ENCODE measurements at regions not wholly inside any gene's neighbourhood (a gene's known extent, or its start where the extent isn't known, plus 50 kb on each side); places are given as distances from the start of the nearest gene placed in this dataset.

GRCh38 chr2:167480232-167480985, 592.1 kb downstream of the XIRP2 start:
- no peak overlapping the region for H3K9ac ChIP-seq
- CTCF ChIA-PET, result no interaction called here
- POLR2A ChIA-PET, result no interaction called here
- no peak overlapping the region for H3K4me3 ChIP-seq (ENCODE audit: low read depth in 2 of 2, low read length in 1 of 2)
- 0 out of 2 replicates have a peak overlapping the region, but pooled peaks have one; percentile 6 for H2AFZ ChIP-seq (ENCODE audit: low read depth)
- WGBS (ENCODE audit: low lambda C conversion rate), result 73% methylated on average over 6 of the region's 6 CpGs
- no peaks in the 10 kb centered on the region for H3K27me3 ChIP-seq (ENCODE audit: insufficient read depth)
- H3K36me3 ChIP-seq (replicated peaks in 1 of 2; ENCODE audit: control insufficient read depth in 1 of 2, insufficient read depth in 2 of 2, low read length in 1 of 2), result no peaks in the 10 kb centered on the region
- no peaks in the 10 kb centered on the region for H3K79me2 ChIP-seq (ENCODE audit: insufficient read depth)
- TF ChIP-seq EP300 (IDR thresholded peaks at IDR 0.05; ENCODE audit: borderline replicate concordance in 1 of 2, low read depth in 1 of 2, low read length in 1 of 2) (no peak), MEF2A (IDR thresholded peaks at IDR 0.05; ENCODE audit: borderline replicate concordance, low read depth) (no peak), GABPA (IDR thresholded peaks at IDR 0.05; ENCODE audit: low read depth) (no peak), USF1 (IDR thresholded peaks at IDR 0.05; ENCODE audit: borderline replicate concordance, low read depth) (no peak), EZH2phosphoT487 (IDR thresholded peaks at IDR 0.05; ENCODE audit: borderline replicate concordance, low read depth) (no peak), RFX5 (IDR thresholded peaks at IDR 0.05; ENCODE audit: low read length) (no peak)
- DNase-seq, result no peak
- H4K20me1 ChIP-seq (ENCODE audit: insufficient read depth), result no peaks in the 10 kb centered on the region
- no peak overlapping the region for H3K4me2 ChIP-seq
- H3K9me2 ChIP-seq, result no peaks in the 10 kb centered on the region
- H3K4me1 ChIP-seq (ENCODE audit: control insufficient read depth in 1 of 2, insufficient read depth in 2 of 2, low read depth in 1 of 2, low read length in 1 of 2), result no peaks in the 10 kb centered on the region
- H3F3A ChIP-seq (replicated peaks; ENCODE audit: insufficient read depth), result no peaks in the 10 kb centered on the region
- no peaks in the 10 kb centered on the region for H3K9me3 ChIP-seq
- H3K27ac ChIP-seq (ENCODE audit: low read depth in 2 of 2, low read length in 1 of 2), result no peak overlapping the region

- Histone ChIP-seq H3K4me2 (no peak overlapping the region), H3K4me3 (ENCODE audit: low read depth in 2 of 2, low read length in 1 of 2) (no peak overlapping the region), H3K9ac (no peak overlapping the region), H3F3A (replicated peaks; ENCODE audit: insufficient read depth) (no peaks in the 10 kb centered on the region), H4K20me1 (ENCODE audit: insufficient read depth) (no peaks in the 10 kb centered on the region), H3K27me3 (ENCODE audit: insufficient read depth) (no peaks in the 10 kb centered on the region), H3K4me1 (ENCODE audit: control insufficient read depth in 1 of 2, insufficient read depth in 2 of 2, low read depth in 1 of 2, low read length in 1 of 2) (no peaks in the 10 kb centered on the region), H3K27ac (ENCODE audit: low read depth in 2 of 2, low read length in 1 of 2) (no peak overlapping the region), H3K36me3 (replicated peaks in 1 of 2; ENCODE audit: control insufficient read depth in 1 of 2, insufficient read depth in 2 of 2, low read length in 1 of 2) (no peaks in the 10 kb centered on the region), H2AFZ (ENCODE audit: low read depth) (no peak overlapping the region), H3K9me3 (no peaks in the 10 kb centered on the region), H3K9me2 (no peaks in the 10 kb centered on the region), H3K79me2 (ENCODE audit: insufficient read depth) (no peaks in the 10 kb centered on the region)
- WGBS (ENCODE audit: low lambda C conversion rate), result 87% methylated on average over 3 of the region's 3 CpGs
- TF ChIP-seq IRF3 (IDR thresholded peaks at IDR 0.05; ENCODE audit: low read depth, low read length) (no peak), MEF2A (IDR thresholded peaks at IDR 0.05; ENCODE audit: borderline replicate concordance, low read depth) (no peak), EZH2phosphoT487 (IDR thresholded peaks at IDR 0.05; ENCODE audit: borderline replicate concordance, low read depth) (no peak), TEAD4 (IDR thresholded peaks at IDR 0.05; ENCODE audit: borderline replicate concordance, insufficient read depth) (no peak), GABPA (IDR thresholded peaks at IDR 0.05; ENCODE audit: low read depth) (no peak), ELF1 (IDR thresholded peaks at IDR 0.05) (no peak)
- ChIA-PET POLR2A (no interaction called here), CTCF (no interaction called here)
- DNase-seq, result no peak
These were observed 589.9 kb downstream of the XIRP2 start for GRCh38 chr2:167478196-167478595.

All from SK-N-SH (cell line).